ENCODE measurements at regions not wholly inside any gene's neighbourhood (a gene's known extent, or its start where the extent isn't known, plus 50 kb on each side); places are given as distances from the start of the nearest gene placed in this dataset.
A peak's percentile ranks its signal among the peaks of the same experiment; 100 is the strongest.

DNA sequence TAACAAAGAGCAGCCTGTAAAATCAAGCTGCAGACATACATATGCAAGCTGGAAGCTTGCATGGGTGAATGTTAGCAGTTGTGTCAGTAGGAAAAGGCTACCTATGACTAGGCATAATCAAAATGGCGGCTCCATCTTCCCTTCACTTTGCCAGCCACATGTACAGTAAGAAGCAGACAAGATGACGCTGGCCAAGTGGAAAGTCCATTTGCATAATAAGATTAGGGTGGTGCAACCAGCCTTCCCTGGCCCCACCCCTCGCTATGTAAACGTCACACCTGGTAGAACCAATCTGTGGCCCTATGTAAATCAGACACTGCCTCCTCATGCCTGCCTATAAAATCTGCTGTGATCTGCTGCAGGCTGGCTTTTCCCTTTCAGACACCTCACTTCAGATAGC, 171.9 kb upstream of the USP25 start (continued):
- TF ChIP-seq, protein P1, sequence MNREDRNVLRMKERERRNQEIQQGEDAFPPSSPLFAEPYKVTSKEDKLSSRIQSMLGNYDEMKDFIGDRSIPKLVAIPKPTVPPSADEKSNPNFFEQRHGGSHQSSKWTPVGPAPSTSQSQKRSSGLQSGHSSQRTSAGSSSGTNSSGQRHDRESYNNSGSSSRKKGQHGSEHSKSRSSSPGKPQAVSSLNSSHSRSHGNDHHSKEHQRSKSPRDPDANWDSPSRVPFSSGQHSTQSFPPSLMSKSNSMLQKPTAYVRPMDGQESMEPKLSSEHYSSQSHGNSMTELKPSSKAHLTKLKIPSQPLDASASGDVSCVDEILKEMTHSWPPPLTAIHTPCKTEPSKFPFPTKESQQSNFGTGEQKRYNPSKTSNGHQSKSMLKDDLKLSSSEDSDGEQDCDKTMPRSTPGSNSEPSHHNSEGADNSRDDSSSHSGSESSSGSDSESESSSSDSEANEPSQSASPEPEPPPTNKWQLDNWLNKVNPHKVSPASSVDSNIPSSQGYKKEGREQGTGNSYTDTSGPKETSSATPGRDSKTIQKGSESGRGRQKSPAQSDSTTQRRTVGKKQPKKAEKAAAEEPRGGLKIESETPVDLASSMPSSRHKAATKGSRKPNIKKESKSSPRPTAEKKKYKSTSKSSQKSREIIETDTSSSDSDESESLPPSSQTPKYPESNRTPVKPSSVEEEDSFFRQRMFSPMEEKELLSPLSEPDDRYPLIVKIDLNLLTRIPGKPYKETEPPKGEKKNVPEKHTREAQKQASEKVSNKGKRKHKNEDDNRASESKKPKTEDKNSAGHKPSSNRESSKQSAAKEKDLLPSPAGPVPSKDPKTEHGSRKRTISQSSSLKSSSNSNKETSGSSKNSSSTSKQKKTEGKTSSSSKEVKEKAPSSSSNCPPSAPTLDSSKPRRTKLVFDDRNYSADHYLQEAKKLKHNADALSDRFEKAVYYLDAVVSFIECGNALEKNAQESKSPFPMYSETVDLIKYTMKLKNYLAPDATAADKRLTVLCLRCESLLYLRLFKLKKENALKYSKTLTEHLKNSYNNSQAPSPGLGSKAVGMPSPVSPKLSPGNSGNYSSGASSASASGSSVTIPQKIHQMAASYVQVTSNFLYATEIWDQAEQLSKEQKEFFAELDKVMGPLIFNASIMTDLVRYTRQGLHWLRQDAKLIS (CRISPR knock-in tag; IDR thresholded peaks at IDR 0.05): no peak
- TF ChIP-seq NUFIP1 (IDR thresholded peaks at IDR 0.05; ENCODE audit: partially characterized antibody) (no peak), ATF1 (CRISPR knock-in tag; IDR thresholded peaks at IDR 0.05) (no peak), ATF1 (tag; IDR thresholded peaks at IDR 0.05) (peak; percentile 66), XRCC5 (IDR thresholded peaks at IDR 0.05; ENCODE audit: low read depth, low read length) (no peak), NONO (IDR thresholded peaks at IDR 0.05; ENCODE audit: low read depth in 2 of 2, low read length in 1 of 2) (no peak), POLR2H (tag; IDR thresholded peaks at IDR 0.05; ENCODE audit: low read depth) (no peak), STAT5A (IDR thresholded peaks at IDR 0.05; ENCODE audit: borderline replicate concordance, low read length) (no peak), CREB3L1 (IDR thresholded peaks at IDR 0.05; ENCODE audit: borderline replicate concordance, low read depth) (no peak), NCOA6 (IDR thresholded peaks at IDR 0.05) (no peak), CREM (IDR thresholded peaks at IDR 0.05; ENCODE audit: low read depth) (peak; percentile 61)
- TF ChIP-seq, protein P2, sequence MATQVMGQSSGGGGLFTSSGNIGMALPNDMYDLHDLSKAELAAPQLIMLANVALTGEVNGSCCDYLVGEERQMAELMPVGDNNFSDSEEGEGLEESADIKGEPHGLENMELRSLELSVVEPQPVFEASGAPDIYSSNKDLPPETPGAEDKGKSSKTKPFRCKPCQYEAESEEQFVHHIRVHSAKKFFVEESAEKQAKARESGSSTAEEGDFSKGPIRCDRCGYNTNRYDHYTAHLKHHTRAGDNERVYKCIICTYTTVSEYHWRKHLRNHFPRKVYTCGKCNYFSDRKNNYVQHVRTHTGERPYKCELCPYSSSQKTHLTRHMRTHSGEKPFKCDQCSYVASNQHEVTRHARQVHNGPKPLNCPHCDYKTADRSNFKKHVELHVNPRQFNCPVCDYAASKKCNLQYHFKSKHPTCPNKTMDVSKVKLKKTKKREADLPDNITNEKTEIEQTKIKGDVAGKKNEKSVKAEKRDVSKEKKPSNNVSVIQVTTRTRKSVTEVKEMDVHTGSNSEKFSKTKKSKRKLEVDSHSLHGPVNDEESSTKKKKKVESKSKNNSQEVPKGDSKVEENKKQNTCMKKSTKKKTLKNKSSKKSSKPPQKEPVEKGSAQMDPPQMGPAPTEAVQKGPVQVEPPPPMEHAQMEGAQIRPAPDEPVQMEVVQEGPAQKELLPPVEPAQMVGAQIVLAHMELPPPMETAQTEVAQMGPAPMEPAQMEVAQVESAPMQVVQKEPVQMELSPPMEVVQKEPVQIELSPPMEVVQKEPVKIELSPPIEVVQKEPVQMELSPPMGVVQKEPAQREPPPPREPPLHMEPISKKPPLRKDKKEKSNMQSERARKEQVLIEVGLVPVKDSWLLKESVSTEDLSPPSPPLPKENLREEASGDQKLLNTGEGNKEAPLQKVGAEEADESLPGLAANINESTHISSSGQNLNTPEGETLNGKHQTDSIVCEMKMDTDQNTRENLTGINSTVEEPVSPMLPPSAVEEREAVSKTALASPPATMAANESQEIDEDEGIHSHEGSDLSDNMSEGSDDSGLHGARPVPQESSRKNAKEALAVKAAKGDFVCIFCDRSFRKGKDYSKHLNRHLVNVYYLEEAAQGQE (IDR thresholded peaks at IDR 0.05; ENCODE audit: borderline replicate concordance): no peak
- TF ChIP-seq, protein P2 (CRISPR knock-in tag; IDR thresholded peaks at IDR 0.05; ENCODE audit: low read depth): no peak
- TF ChIP-seq, protein P3, sequence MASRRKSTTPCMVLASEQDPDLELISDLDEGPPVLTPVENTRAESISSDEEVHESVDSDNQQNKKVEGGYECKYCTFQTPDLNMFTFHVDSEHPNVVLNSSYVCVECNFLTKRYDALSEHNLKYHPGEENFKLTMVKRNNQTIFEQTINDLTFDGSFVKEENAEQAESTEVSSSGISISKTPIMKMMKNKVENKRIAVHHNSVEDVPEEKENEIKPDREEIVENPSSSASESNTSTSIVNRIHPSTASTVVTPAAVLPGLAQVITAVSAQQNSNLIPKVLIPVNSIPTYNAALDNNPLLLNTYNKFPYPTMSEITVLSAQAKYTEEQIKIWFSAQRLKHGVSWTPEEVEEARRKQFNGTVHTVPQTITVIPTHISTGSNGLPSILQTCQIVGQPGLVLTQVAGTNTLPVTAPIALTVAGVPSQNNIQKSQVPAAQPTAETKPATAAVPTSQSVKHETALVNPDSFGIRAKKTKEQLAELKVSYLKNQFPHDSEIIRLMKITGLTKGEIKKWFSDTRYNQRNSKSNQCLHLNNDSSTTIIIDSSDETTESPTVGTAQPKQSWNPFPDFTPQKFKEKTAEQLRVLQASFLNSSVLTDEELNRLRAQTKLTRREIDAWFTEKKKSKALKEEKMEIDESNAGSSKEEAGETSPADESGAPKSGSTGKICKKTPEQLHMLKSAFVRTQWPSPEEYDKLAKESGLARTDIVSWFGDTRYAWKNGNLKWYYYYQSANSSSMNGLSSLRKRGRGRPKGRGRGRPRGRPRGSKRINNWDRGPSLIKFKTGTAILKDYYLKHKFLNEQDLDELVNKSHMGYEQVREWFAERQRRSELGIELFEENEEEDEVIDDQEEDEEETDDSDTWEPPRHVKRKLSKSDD (conservative IDR thresholded peaks at IDR 0.05; ENCODE audit: low read length): no peak
